SK-N-SH treated with all-trans-retinoic acid at 6 μM for 48 hours (cell line): ENCODE measurements at regions not wholly inside any gene's neighbourhood (a gene's known extent, or its start where the extent isn't known, plus 50 kb on each side); places are given as distances from the start of the nearest gene placed in this dataset.
A peak's percentile ranks its signal among the peaks of the same experiment; 100 is the strongest.

Experiments
- ATAC-seq: fragments of 200-7000 bp; cut with Tn5 transposase; 3 replicates; pipeline ENCODE4 v1.9.1; 2020; ENCODE audit warnings: mild to moderate bottlenecking, moderate library complexity
- ARNTL ChIP-seq: fragments of 450-650 bp; formaldehyde crosslinking; IDR thresholded peaks from 2 replicates; pipeline ENCODE4 v1.5.0; 2020; ENCODE audit warnings: low read depth, mild to moderate bottlenecking, moderate library complexity, borderline replicate concordance
- BACH2 ChIP-seq: fragments of 250-450 bp; sonication (Bioruptor Pico); IDR thresholded peaks from 2 replicates; pipeline ENCODE4 v1.9.0; 2021; ENCODE audit warnings: mild to moderate bottlenecking, borderline replicate concordance
- CREB5 ChIP-seq: fragments of 250-450 bp; sonication (Bioruptor Pico); IDR thresholded peaks from 2 replicates; pipeline ENCODE4 v1.5.1; 2020; ENCODE audit warnings: low read depth, mild to moderate bottlenecking, moderate library complexity
- CSDC2 ChIP-seq: fragments of 250-450 bp; sonication (Bioruptor Pico); IDR thresholded peaks from 2 replicates; pipeline ENCODE4 v1.5.0; 2020; ENCODE audit warnings: mild to moderate bottlenecking, moderate library complexity
- ESRRG ChIP-seq: fragments of 250-450 bp; sonication (Bioruptor Pico); IDR thresholded peaks from 2 replicates; pipeline ENCODE4 v1.6.1; 2021; ENCODE audit warnings: mild to moderate bottlenecking
- GLIS3 ChIP-seq: fragments of 250-450 bp; sonication (Bioruptor Pico); IDR thresholded peaks from 2 replicates; pipeline ENCODE4 v1.5.0; 2020; ENCODE audit warnings: mild to moderate bottlenecking, moderate library complexity
- ISL1 ChIP-seq: fragments of 250-450 bp; sonication (Bioruptor Pico); IDR thresholded peaks from 2 replicates; pipeline ENCODE4 v2.1.2; 2022; ENCODE audit warnings: mild to moderate bottlenecking, moderate library complexity
- OSR1 ChIP-seq: fragments of 250-450 bp; sonication (Bioruptor Pico); IDR thresholded peaks from 2 replicates; pipeline ENCODE4 v1.8.0; 2022; ENCODE audit warnings: moderate library complexity, mild to moderate bottlenecking, inconsistent platforms
- PPARA ChIP-seq: fragments of 250-450 bp; sonication (Bioruptor Pico); IDR thresholded peaks from 2 replicates; pipeline ENCODE4 v1.5.0; 2020; ENCODE audit warnings: mild to moderate bottlenecking, borderline replicate concordance
- RARB ChIP-seq: fragments of 250-450 bp; sonication (Bioruptor Pico); IDR thresholded peaks from 2 replicates; pipeline ENCODE4 v1.8.0; 2021; ENCODE audit warnings: mild to moderate bottlenecking, moderate library complexity
- SNAI2 ChIP-seq: fragments of 250-450 bp; sonication (Bioruptor Pico); IDR thresholded peaks from 2 replicates; pipeline ENCODE4 v1.5.0; 2020; ENCODE audit warnings: mild to moderate bottlenecking, moderate library complexity
- TOX ChIP-seq: fragments of 250-450 bp; sonication (Bioruptor Pico); IDR thresholded peaks from 2 replicates; pipeline ENCODE4 v1.8.0; 2021; ENCODE audit warnings: mild to moderate bottlenecking, moderate library complexity, borderline replicate concordance
- TSHZ2 ChIP-seq: fragments of 250-450 bp; sonication (Bioruptor Pico); IDR thresholded peaks from 2 replicates; pipeline ENCODE4 v1.5.0; 2020; ENCODE audit warnings: mild to moderate bottlenecking, moderate library complexity
- ZC3H10 ChIP-seq: fragments of 250-450 bp; sonication (Bioruptor Pico); IDR thresholded peaks from 2 replicates; pipeline ENCODE4 v1.5.1; 2021; ENCODE audit warnings: mild to moderate bottlenecking, moderate library complexity
- ZFP3 ChIP-seq: fragments of 250-450 bp; sonication (Bioruptor Pico); IDR thresholded peaks from 2 replicates; pipeline ENCODE4 v1.5.0; 2020; ENCODE audit warnings: mild to moderate bottlenecking, moderate library complexity
- ZFP30 ChIP-seq: fragments of 450-650 bp; formaldehyde crosslinking; IDR thresholded peaks from 2 replicates; pipeline ENCODE4 v1.5.0; 2022; ENCODE audit warnings: mild to moderate bottlenecking, moderate library complexity
- ZNF565 ChIP-seq: fragments of 450-650 bp; formaldehyde crosslinking; conservative IDR thresholded peaks from 2 replicates; pipeline ENCODE4 v1.5.0; 2020; ENCODE audit warnings: low read depth, mild to moderate bottlenecking, moderate library complexity
- ZNF70 ChIP-seq: fragments of 450-650 bp; formaldehyde crosslinking; IDR thresholded peaks from 2 replicates; pipeline ENCODE4 v1.5.0; 2020; ENCODE audit warnings: mild to moderate bottlenecking, moderate library complexity
- ZNF8 ChIP-seq: fragments of 450-650 bp; formaldehyde crosslinking; IDR thresholded peaks from 2 replicates; pipeline ENCODE4 v1.5.0; 2020; ENCODE audit warnings: mild to moderate bottlenecking, moderate library complexity
- TF ChIP-seq, protein P1 (sequence below): fragments of 250-450 bp; sonication (Bioruptor Pico); IDR thresholded peaks from 2 replicates; pipeline ENCODE4 v1.8.0; 2020; ENCODE audit warnings: mild to moderate bottlenecking, moderate library complexity, borderline replicate concordance
- TF ChIP-seq, protein P2 (sequence below): fragments of 250-450 bp; sonication (Bioruptor Pico); IDR thresholded peaks from 2 replicates; pipeline ENCODE4 v1.5.1; 2021; ENCODE audit warnings: mild to moderate bottlenecking, moderate library complexity

DNA sequence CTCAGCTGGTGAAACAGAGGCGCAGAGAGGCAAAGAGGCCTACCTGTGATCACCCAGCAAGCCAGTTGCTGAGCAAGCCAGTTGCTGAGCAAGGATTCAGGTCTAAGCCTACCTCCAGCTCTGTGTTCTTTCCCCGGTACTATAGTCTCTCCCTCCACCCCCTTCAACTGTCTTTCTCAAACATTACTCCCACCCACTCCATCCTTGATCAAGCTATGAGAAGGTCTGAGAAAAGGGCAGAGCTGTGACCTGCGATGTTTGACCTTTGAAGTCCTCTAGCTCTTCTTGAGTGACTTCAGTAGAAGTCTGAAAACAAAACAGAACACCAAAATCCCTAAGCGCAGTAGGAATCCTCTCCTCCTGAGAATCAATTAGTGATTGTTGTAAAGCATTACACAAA is 665.2 kb upstream of the ID2 start:
- ATAC-seq = no peak

DNA sequence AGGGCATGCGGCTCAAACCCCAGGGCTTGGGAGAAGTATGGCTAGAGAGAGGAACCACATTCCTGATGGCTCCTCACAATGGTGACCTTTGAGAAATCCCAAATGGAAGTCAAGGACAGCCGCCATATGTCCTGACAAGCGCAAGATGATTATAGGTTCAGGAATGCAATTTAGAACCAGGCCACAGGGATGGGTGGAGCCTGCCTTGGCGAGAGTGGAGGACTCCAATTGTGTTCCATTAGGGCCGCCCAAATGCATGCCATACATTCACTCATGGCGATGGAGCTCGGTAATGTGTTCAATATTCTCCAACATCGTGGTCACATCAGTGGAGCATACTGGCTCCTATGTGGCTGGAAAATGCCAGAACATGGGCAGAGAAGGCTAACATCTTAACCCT is 662.9 kb upstream of the ID2 start:
- ATAC-seq = no peak; the same call in 2 of the 3 replicates
- TF ChIP-seq, protein P1, sequence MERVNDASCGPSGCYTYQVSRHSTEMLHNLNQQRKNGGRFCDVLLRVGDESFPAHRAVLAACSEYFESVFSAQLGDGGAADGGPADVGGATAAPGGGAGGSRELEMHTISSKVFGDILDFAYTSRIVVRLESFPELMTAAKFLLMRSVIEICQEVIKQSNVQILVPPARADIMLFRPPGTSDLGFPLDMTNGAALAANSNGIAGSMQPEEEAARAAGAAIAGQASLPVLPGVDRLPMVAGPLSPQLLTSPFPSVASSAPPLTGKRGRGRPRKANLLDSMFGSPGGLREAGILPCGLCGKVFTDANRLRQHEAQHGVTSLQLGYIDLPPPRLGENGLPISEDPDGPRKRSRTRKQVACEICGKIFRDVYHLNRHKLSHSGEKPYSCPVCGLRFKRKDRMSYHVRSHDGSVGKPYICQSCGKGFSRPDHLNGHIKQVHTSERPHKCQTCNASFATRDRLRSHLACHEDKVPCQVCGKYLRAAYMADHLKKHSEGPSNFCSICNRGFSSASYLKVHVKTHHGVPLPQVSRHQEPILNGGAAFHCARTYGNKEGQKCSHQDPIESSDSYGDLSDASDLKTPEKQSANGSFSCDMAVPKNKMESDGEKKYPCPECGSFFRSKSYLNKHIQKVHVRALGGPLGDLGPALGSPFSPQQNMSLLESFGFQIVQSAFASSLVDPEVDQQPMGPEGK (CRISPR knock-in tag) = no peak
- TF ChIP-seq TOX (CRISPR knock-in tag) (no peak), BACH2 (CRISPR knock-in tag) (no peak), ISL1 (CRISPR knock-in tag) (no peak), TSHZ2 (no peak), GLIS3 (CRISPR knock-in tag) (no peak)

More for the DNA sequence above, 665.2 kb upstream of the ID2 start:
- TF ChIP-seq ZFP30 (CRISPR knock-in tag) = no peak
- TF ChIP-seq ARNTL (CRISPR knock-in tag) = no peak
- TF ChIP-seq, all 23 proteins: peak for 0

GRCh38 chr2:8019934-8020333 is 661.9 kb upstream of the ID2 start:
- ATAC-seq = no peak

GRCh38 chr2:8021921-8022320 is 659.9 kb upstream of the ID2 start:
- peak; percentile 75 for ATAC-seq
- TF ChIP-seq ISL1 (CRISPR knock-in tag) = no peak
- no peak for TF ChIP-seq ZNF70 (CRISPR knock-in tag)
- TF ChIP-seq TOX (CRISPR knock-in tag) = no peak
- TF ChIP-seq ZC3H10 (CRISPR knock-in tag) = no peak
- TF ChIP-seq, protein P1 (CRISPR knock-in tag) = no peak
- TF ChIP-seq PPARA (CRISPR knock-in tag) = no peak
- TF ChIP-seq OSR1 (CRISPR knock-in tag) = no peak
- TF ChIP-seq RARB (CRISPR knock-in tag) = no peak
- no peak for TF ChIP-seq CSDC2
- TF ChIP-seq ZFP30 (CRISPR knock-in tag) = no peak
- TF ChIP-seq ZNF8 = no peak
- no peak for TF ChIP-seq CREB5 (CRISPR knock-in tag)
- TF ChIP-seq ESRRG = no peak
- TF ChIP-seq BACH2 (CRISPR knock-in tag) = no peak
- no peak for TF ChIP-seq SNAI2
- no peak for TF ChIP-seq TSHZ2
- TF ChIP-seq ZNF565 (CRISPR knock-in tag) = no peak
- TF ChIP-seq, protein P2, sequence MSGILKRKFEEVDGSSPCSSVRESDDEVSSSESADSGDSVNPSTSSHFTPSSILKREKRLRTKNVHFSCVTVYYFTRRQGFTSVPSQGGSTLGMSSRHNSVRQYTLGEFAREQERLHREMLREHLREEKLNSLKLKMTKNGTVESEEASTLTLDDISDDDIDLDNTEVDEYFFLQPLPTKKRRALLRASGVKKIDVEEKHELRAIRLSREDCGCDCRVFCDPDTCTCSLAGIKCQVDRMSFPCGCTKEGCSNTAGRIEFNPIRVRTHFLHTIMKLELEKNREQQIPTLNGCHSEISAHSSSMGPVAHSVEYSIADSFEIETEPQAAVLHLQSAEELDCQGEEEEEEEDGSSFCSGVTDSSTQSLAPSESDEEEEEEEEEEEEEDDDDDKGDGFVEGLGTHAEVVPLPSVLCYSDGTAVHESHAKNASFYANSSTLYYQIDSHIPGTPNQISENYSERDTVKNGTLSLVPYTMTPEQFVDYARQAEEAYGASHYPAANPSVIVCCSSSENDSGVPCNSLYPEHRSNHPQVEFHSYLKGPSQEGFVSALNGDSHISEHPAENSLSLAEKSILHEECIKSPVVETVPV (CRISPR knock-in tag) = no peak
- no peak for TF ChIP-seq ARNTL (CRISPR knock-in tag)

More at GRCh38 chr2:8019934-8020333, 661.9 kb upstream of the ID2 start:
- TF ChIP-seq SNAI2 (no peak), ZFP3 (no peak)
- TF ChIP-seq, protein P2 (CRISPR knock-in tag) = no peak
- TF ChIP-seq, all 23 proteins: peak for 0
